Mesodermal cell (in vitro differentiated cells): ENCODE measurements at regions not wholly inside any gene's neighbourhood (a gene's known extent, or its start where the extent isn't known, plus 50 kb on each side); places are given as distances from the start of the nearest gene placed in this dataset.

Experiments
- H3K27ac ChIP-seq: 2 replicates; pipeline ENCODE4 v1.7.0; 2013; ENCODE audit warnings: mild to moderate bottlenecking, low read depth, low read length, moderate library complexity; ENCODE audit not compliant: severe bottlenecking
- H3K36me3 ChIP-seq: 2 replicates; pipeline ENCODE4 v1.7.1; 2013; ENCODE audit warnings: mild to moderate bottlenecking, low read length, moderate library complexity; ENCODE audit not compliant: control insufficient read depth, insufficient read depth
- H3K4me1 ChIP-seq: one replicate; pipeline ENCODE4 v1.7.1; 2013; ENCODE audit warnings: mild to moderate bottlenecking, low read length; ENCODE audit not compliant: insufficient read depth, control insufficient read depth, poor library complexity, severe bottlenecking
- H3K4me3 ChIP-seq: 2 replicates; pipeline ENCODE4 v1.7.0; 2013; ENCODE audit warnings: low read length, control low read depth, mild to moderate bottlenecking; ENCODE audit not compliant: insufficient read depth, poor library complexity, severe bottlenecking; ENCODE audit errors: extremely low read depth
- H3K9me3 ChIP-seq: 2 replicates; pipeline ENCODE4 v1.7.1; 2013; ENCODE audit warnings: mild to moderate bottlenecking, low read length, moderate library complexity; ENCODE audit not compliant: control insufficient read depth
- WGBS, 2 experiments: methylation state at CpG; one replicate each; pipeline ENCODE4 v1.1.5; 2013; ENCODE audit warnings: missing lambda C conversion rate in 2 of 2; ENCODE audit not compliant: insufficient coverage in 2 of 2; 5-methylcytosine and 5-hydroxymethylcytosine counted together

- Histone ChIP-seq H3K4me3 (no peak overlapping the region), H3K27ac (peak overlapping the region; percentile 82), H3K36me3 (peaks cover 43% of the 10 kb centered on the region), H3K9me3 (no peaks in the 10 kb centered on the region), H3K4me1 (peaks cover 48% of the 10 kb centered on the region)
- WGBS, 2 experiments = 40% methylated on average over 1 of the region's 3 CpGs; no CpG with 5 or more reads in 1 of the 2 experiments
These were observed 558.2 kb upstream of the DIPK2B start for GRCh38 chrX:45758738-45759397.

GRCh38 chrX:45758319-45758718 lies 557.6 kb upstream of the DIPK2B start:
- Histone ChIP-seq H3K27ac (peak overlapping the region; percentile 82), H3K9me3 (no peaks in the 10 kb centered on the region), H3K36me3 (peaks cover 40% of the 10 kb centered on the region), H3K4me3 (no peak overlapping the region), H3K4me1 (peaks cover 49% of the 10 kb centered on the region)
- WGBS, 2 experiments = 60 to 80% methylated on average over 1 of the region's 7 CpGs

DNA sequence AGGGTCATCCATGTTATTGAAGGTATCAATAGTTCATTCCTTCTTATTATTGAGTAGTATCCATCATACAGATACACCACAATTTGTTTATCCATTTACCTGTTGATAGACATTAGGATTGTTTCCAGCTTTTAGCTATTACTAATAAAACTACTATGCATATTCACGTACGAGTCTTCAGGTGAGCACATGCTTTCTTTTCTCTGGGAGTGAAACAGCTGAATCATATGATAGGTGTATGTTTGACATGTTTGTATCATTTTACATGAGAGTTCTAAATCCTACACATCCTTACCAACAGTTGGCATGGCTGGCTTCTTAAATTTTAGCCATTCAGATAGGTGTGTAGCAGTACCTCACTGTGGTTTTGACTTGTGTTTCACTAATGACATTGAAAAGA lies 556.6 kb upstream of the DIPK2B start:
- Histone ChIP-seq H3K4me3 (no peak overlapping the region), H3K4me1 (peaks cover 53% of the 10 kb centered on the region), H3K9me3 (no peaks in the 10 kb centered on the region), H3K27ac (no peak overlapping the region), H3K36me3 (peaks cover 32% of the 10 kb centered on the region)
- WGBS, 2 experiments = no CpG with 5 or more reads among the region's 2 CpGs

DNA sequence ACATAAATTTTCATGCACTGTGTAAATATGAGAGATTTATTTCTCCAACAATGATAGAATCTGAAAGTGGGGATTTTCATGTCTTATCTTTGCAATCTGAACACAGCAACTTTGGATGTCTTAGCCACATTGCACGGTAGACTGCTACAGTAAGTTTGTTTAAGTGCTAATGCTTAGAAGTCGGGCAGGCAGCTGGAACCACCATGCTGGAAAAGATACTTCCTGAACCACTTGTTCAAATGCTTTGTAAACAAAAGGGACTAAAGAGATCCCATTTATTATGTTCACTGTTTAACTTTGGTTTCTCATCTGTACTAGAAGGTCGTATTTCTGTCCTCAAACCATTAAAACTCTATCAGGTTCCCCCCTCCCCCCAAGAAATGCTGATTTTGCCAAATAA lies 555.9 kb upstream of the DIPK2B start:
- no peak overlapping the region for H3K4me3 ChIP-seq
- no peak overlapping the region for H3K27ac ChIP-seq
- H3K4me1 ChIP-seq = peaks cover 57% of the 10 kb centered on the region
- H3K36me3 ChIP-seq = peaks cover 27% of the 10 kb centered on the region
- WGBS, 2 experiments = no CpG with 5 or more reads among the region's 3 CpGs
- H3K9me3 ChIP-seq = no peaks in the 10 kb centered on the region

DNA sequence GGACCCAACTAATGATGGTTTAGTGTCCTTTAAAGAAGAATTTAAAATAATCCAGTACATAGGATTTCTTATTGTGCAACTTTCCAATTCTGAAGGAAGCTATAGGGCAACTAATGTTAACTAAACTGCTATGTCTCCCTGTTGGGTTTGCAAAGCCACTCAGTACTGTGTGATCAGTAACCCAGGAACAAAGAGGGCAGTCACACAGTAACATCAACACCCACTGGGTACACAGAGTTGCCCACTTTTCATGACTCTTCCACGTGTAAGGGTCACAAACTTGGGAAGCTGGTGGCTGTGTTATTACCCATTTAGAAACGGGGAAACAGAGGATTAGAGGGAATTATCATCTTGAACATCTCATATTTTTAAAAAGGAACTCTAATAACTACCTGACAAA lies 555.0 kb upstream of the DIPK2B start:
- WGBS, 2 experiments = no CpG with 5 or more reads among the region's 2 CpGs
- peaks cover 24% of the 10 kb centered on the region for H3K36me3 ChIP-seq
- H3K27ac ChIP-seq = no peak overlapping the region
- no peak overlapping the region for H3K4me3 ChIP-seq
- H3K4me1 ChIP-seq = peaks cover 49% of the 10 kb centered on the region
- H3K9me3 ChIP-seq = no peaks in the 10 kb centered on the region

DNA sequence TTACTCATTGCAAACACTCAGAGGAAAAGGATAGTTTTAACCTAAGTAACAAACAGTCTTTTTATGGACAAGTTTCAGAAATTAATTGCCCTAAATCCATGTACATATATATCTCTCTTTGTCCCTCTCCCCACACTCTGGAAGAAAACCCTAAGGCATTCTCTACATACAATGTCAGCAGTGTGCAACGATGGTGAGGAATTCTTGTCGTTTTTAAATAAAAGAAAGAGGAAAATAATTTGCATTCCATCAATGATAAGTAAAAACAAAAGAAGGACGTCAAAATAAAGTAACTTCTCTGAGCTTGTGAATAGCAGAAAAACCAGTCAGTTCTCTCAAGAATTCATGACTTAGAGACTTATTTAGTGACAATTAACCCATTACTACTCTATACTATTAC lies 550.5 kb upstream of the DIPK2B start:
- H3K27ac ChIP-seq = no peak overlapping the region
- peaks cover 31% of the 10 kb centered on the region for H3K4me1 ChIP-seq
- H3K36me3 ChIP-seq = peaks cover 29% of the 10 kb centered on the region
- WGBS, 2 experiments = no CpG with 5 or more reads among the region's 3 CpGs
- no peak overlapping the region for H3K4me3 ChIP-seq
- no peaks in the 10 kb centered on the region for H3K9me3 ChIP-seq

DNA sequence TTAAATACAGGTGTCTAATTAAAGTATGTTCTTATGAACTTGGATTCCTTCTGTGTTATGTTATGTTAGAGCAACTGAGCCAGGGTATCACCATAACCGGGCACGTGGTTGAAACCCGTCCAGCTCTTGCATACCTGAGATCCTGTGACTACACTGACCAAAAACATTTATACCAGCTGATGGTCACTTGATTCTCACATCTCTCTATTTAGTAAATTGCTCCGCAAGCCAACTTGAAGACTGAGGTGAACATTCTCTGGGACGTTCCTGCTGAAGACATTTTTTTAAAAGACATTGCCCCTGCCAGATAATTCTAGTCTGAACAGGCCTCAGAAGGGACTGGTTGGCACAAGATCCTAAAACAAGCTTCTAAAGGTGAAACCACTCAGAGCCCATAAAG lies 550.0 kb upstream of the DIPK2B start:
- no peak overlapping the region for H3K27ac ChIP-seq
- WGBS, 2 experiments = 83 to 100% methylated on average over 1 to 3 of the region's 5 CpGs
- peaks cover 34% of the 10 kb centered on the region for H3K36me3 ChIP-seq
- H3K4me1 ChIP-seq = peaks cover 34% of the 10 kb centered on the region
- H3K4me3 ChIP-seq = no peak overlapping the region
- H3K9me3 ChIP-seq = no peaks in the 10 kb centered on the region

- WGBS, 2 experiments = 100% methylated on average over 3 of the region's 4 CpGs; no CpG with 5 or more reads in 1 of the 2 experiments
- peaks cover 41% of the 10 kb centered on the region for H3K36me3 ChIP-seq
- H3K4me1 ChIP-seq = peaks cover 35% of the 10 kb centered on the region
- H3K27ac ChIP-seq = no peak overlapping the region
- H3K4me3 ChIP-seq = no peak overlapping the region
- no peaks in the 10 kb centered on the region for H3K9me3 ChIP-seq
These were observed 548.7 kb upstream of the DIPK2B start for GRCh38 chrX:45749375-45749774.

DNA sequence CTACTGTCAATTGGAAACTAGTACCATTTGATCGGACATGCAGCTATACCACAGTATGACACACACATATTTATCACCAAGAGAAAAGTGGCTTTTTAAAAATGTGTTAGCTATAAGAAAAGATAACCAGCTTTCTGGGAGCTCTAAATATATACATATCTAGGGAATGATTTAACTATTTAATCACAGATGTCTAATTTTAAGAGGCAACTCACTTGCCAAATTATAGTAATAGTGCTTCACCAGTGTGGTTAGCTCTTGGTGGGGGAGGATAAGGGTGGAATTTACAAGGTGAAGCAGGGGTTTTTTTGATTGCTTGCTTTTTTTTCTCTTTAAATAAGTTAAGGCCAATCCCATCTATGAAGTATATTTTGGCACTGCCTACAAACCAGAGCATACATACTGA lies 547.7 kb upstream of the DIPK2B start:
- WGBS, 2 experiments = no CpG with 5 or more reads among the region's 1 CpG
- peaks cover 43% of the 10 kb centered on the region for H3K36me3 ChIP-seq
- H3K4me1 ChIP-seq = peaks cover 30% of the 10 kb centered on the region
- H3K9me3 ChIP-seq = no peaks in the 10 kb centered on the region
- no peak overlapping the region for H3K27ac ChIP-seq
- no peak overlapping the region for H3K4me3 ChIP-seq

GRCh38 chrX:45747905-45748304 lies 547.2 kb upstream of the DIPK2B start:
- Histone ChIP-seq H3K27ac (no peak overlapping the region), H3K4me3 (no peak overlapping the region), H3K9me3 (no peaks in the 10 kb centered on the region), H3K36me3 (peaks cover 43% of the 10 kb centered on the region), H3K4me1 (peaks cover 25% of the 10 kb centered on the region)
- 60 to 100% methylated on average over 1 of the region's 4 CpGs for WGBS, 2 experiments

DNA sequence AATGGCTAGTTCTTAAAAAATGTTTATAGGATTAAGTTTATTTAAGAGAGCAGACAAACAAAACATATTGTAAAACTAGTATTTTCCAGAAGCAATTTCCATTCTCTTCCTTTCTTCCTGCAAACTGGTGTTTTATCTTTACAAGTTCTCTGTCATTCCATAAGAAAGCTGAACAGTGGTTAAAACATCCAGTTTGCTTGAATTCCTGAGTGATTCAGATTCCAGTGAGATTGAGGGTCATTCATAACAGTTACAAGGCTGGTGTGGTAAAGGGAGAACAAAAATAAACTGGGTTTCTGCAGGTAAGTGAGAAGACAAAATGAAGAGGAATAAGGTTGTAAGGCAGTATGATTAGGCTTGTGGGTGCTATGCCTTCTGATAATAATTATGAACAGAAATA lies 544.8 kb upstream of the DIPK2B start:
- no peak overlapping the region for H3K27ac ChIP-seq
- peaks cover 41% of the 10 kb centered on the region for H3K36me3 ChIP-seq
- H3K9me3 ChIP-seq = no peaks in the 10 kb centered on the region
- H3K4me1 ChIP-seq = peaks cover 20% of the 10 kb centered on the region
- no peak overlapping the region for H3K4me3 ChIP-seq
